ENCODE measurements at regions not wholly inside any gene's neighbourhood (a gene's known extent, or its start where the extent isn't known, plus 50 kb on each side); places are given as distances from the start of the nearest gene placed in this dataset.

DNA sequence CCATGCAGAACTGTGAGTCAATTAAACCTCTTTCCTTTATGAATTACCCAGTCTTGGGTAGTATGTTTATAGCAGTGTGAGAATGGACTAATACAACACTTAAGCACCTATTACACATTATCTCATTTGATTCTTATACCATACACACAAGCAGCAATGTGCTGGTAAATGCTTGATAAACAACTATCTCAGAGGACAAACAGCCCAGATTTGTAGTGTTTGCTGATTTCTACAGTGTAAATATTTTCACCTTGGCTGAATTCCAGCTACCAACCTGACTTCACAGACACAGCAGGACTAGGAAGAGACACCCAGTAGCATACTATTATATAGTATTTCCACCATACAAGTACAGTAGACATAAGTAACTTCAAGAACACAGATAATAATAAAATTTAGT, 406.5 kb upstream of the CNKSR2 start:
- no peak overlapping the region for H3K27ac Mint-ChIP-seq
- peaks cover 0 to 4% of the 10 kb centered on the region in 2 donors for H3K27me3 Mint-ChIP-seq
- H3K27me3 ChIP-seq (replicated peaks in 1 of 2; ENCODE audit: control insufficient read depth in 2 of 2, extremely low read depth in 1 of 2, insufficient read depth in 2 of 2, low read length in 1 of 2) = no peaks in the 10 kb centered on the region
- H3K9me3 ChIP-seq = no peaks in the 10 kb centered on the region
- no peak overlapping the region for H3K4me3 Mint-ChIP-seq
- H3K9me3 Mint-ChIP-seq = peaks cover 0 to 10% (median 7%) of the 10 kb centered on the region in 3 donors
- no peaks in the 10 kb centered on the region for H3K4me1 ChIP-seq (ENCODE audit: control insufficient read depth in 1 of 2, extremely low read depth in 1 of 2, insufficient read depth in 2 of 2, low read length in 2 of 2)
- H3K4me1 Mint-ChIP-seq = no peaks in the 10 kb centered on the region
- ATAC-seq (replicated peaks in 1 of 4) (no peak), DNase-seq (no peak)
- ChIA-PET POLR2A (no interaction called here), CTCF (no interaction called here)
- H3K36me3 ChIP-seq (ENCODE audit: control insufficient read depth in 2 of 2, extremely low read depth in 1 of 2, insufficient read depth in 1 of 2, low read length in 1 of 2) = no peaks in the 10 kb centered on the region
- H3K27ac ChIP-seq (ENCODE audit: low read length) = no peak overlapping the region
- no peaks in the 10 kb centered on the region for H3K36me3 Mint-ChIP-seq
- no peak overlapping the region for H3K4me3 ChIP-seq (ENCODE audit: control insufficient read depth in 1 of 2, extremely low read depth in 1 of 2, low read length in 1 of 2)

DNA sequence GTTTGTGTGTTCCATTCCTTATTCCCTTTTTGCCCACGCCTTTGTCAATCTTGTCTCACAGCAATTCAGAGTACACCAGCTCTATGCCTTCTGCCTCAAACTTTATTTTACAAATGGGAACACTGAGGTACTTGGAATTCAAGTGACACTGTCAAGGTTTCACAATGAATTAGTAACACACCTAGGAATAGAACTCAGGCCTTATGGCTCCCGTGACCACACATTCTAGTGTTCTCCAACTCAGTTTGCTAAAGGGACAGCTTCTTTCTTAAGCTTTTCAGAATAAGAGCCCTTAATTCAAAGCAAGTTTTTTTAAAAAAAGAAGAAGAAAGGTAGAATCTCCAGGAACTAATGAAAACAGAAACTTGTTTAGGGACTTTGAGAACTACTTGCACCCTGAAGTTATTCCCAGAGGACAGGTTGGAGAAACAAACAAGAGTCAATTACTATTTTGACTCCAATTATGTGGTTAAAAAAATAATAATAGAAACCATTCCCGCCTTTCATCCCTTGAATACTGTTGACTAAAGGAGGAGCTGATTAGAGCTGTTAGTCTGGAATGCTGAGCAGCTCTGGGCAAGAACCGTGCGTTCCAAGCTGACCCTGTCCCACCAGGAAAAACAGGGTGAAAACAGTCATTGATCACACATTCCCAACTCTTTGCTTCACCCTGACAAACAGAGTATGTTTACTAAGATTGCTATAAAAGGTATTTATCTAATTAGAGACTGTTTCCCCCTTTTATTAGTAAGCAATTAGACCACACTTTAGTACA, 408.8 kb upstream of the CNKSR2 start:
- POLR2A ChIA-PET = no interaction called here
- H3K4me3 ChIP-seq (ENCODE audit: control insufficient read depth in 1 of 2, extremely low read depth in 1 of 2, low read length in 1 of 2) = no peak overlapping the region

DNA sequence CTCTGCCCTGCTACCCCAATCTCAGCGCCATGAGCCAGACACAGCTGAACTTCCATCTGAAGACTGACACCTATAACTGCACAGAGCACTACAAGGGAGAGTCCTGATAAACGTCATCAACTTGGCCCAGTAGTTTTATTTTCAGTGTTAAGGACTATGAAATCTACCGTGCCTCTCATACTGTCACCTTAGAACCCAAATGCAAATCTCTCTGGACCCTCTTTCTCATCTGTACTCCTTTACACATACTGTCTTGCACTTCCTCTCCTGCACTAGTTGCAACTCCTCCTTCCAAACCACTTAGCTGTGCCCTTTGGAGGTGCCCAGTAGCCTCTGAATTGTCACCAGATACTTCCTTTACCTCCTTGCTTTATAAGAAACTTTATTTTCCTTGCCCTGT, 420.2 kb upstream of the CNKSR2 start:
- Histone ChIP-seq H3K27me3 (replicated peaks in 1 of 2; ENCODE audit: control insufficient read depth in 2 of 2, extremely low read depth in 1 of 2, insufficient read depth in 2 of 2, low read length in 1 of 2) (no peaks in the 10 kb centered on the region), H3K36me3 (ENCODE audit: control insufficient read depth in 2 of 2, extremely low read depth in 1 of 2, insufficient read depth in 1 of 2, low read length in 1 of 2) (no peaks in the 10 kb centered on the region), H3K9me3 (no peaks in the 10 kb centered on the region), H3K4me3 (ENCODE audit: control insufficient read depth in 1 of 2, extremely low read depth in 1 of 2, low read length in 1 of 2) (no peak overlapping the region), H3K27ac (ENCODE audit: low read length) (no peak overlapping the region), H3K4me1 (ENCODE audit: control insufficient read depth in 1 of 2, extremely low read depth in 1 of 2, insufficient read depth in 2 of 2, low read length in 2 of 2) (no peaks in the 10 kb centered on the region)
- Mint-ChIP-seq H3K27me3 (peaks cover 0 to 9% of the 10 kb centered on the region in 2 donors), H3K27ac (no peak overlapping the region), H3K4me3 (no peak overlapping the region), H3K36me3 (no peaks in the 10 kb centered on the region), H3K9me3 (no peaks in the 10 kb centered on the region), H3K4me1 (no peaks in the 10 kb centered on the region)
- ATAC-seq (replicated peaks in 1 of 4) (no peak), DNase-seq (no peak)
- CTCF ChIA-PET = no interaction called here
- WGBS (ENCODE audit: insufficient coverage) = no CpG with 5 or more reads among the region's 3 CpGs
- POLR2A ChIA-PET = no interaction called here

More for the DNA sequence above, 408.8 kb upstream of the CNKSR2 start:
- Mint-ChIP-seq H3K27me3 (peaks cover 0 to 4% of the 10 kb centered on the region in 2 donors), H3K4me3 (no peak overlapping the region), H3K36me3 (no peaks in the 10 kb centered on the region), H3K27ac (no peak overlapping the region), H3K4me1 (no peaks in the 10 kb centered on the region), H3K9me3 (peaks cover 0 to 10% (median 7%) of the 10 kb centered on the region in 3 donors)
- Histone ChIP-seq H3K27me3 (replicated peaks in 1 of 2; ENCODE audit: control insufficient read depth in 2 of 2, extremely low read depth in 1 of 2, insufficient read depth in 2 of 2, low read length in 1 of 2) (no peaks in the 10 kb centered on the region), H3K36me3 (ENCODE audit: control insufficient read depth in 2 of 2, extremely low read depth in 1 of 2, insufficient read depth in 1 of 2, low read length in 1 of 2) (no peaks in the 10 kb centered on the region), H3K4me1 (ENCODE audit: control insufficient read depth in 1 of 2, extremely low read depth in 1 of 2, insufficient read depth in 2 of 2, low read length in 2 of 2) (no peaks in the 10 kb centered on the region), H3K9me3 (no peaks in the 10 kb centered on the region), H3K27ac (ENCODE audit: low read length) (no peak overlapping the region)
- no peak for ATAC-seq (replicated peaks in 1 of 4)
- no peak for DNase-seq
- CTCF ChIA-PET = no interaction called here
- no CpG with 5 or more reads among the region's 5 CpGs for WGBS (ENCODE audit: insufficient coverage)

DNA sequence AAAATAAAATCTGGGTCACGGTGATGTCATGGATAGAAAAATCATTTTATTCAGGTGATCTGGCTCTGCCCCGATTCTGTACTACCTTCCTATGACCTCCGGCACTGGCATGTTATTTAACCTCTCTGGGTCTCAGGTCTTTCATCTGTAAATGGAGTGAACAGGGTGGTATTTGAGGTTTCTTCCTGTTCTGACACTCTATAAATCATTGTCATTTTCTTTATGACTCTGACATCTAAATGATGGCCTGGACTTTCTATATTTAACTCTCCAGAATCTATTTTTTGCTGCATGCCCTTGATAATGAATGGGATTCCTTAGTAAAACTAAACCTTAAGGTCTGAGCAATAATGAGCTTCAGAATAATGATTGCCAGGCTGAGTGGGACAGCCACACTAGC, 422.0 kb upstream of the CNKSR2 start:
- no peaks in the 10 kb centered on the region for H3K9me3 ChIP-seq
- no peaks in the 10 kb centered on the region for H3K4me1 ChIP-seq (ENCODE audit: control insufficient read depth in 1 of 2, extremely low read depth in 1 of 2, insufficient read depth in 2 of 2, low read length in 2 of 2)
- H3K4me3 Mint-ChIP-seq = no peak overlapping the region
- no peaks in the 10 kb centered on the region for H3K9me3 Mint-ChIP-seq
- H3K27me3 ChIP-seq (replicated peaks in 1 of 2; ENCODE audit: control insufficient read depth in 2 of 2, extremely low read depth in 1 of 2, insufficient read depth in 2 of 2, low read length in 1 of 2) = no peaks in the 10 kb centered on the region
- no peaks in the 10 kb centered on the region for H3K36me3 ChIP-seq (ENCODE audit: control insufficient read depth in 2 of 2, extremely low read depth in 1 of 2, insufficient read depth in 1 of 2, low read length in 1 of 2)
- no peak for DNase-seq
- WGBS (ENCODE audit: insufficient coverage) = no CpG with 5 or more reads among the region's 3 CpGs
- no peaks in the 10 kb centered on the region for H3K36me3 Mint-ChIP-seq
- ATAC-seq (replicated peaks in 1 of 4) = no peak
- no peak overlapping the region for H3K27ac Mint-ChIP-seq
- no peak overlapping the region for H3K27ac ChIP-seq (ENCODE audit: low read length)
- H3K27me3 Mint-ChIP-seq = peaks cover 0 to 9% of the 10 kb centered on the region in 2 donors
- H3K4me1 Mint-ChIP-seq = peaks cover 0 to 4% (median 0%) of the 10 kb centered on the region in 3 donors
- no peak overlapping the region for H3K4me3 ChIP-seq (ENCODE audit: control insufficient read depth in 1 of 2, extremely low read depth in 1 of 2, low read length in 1 of 2)
- POLR2A ChIA-PET = no interaction called here
- CTCF ChIA-PET = no interaction called here

DNA sequence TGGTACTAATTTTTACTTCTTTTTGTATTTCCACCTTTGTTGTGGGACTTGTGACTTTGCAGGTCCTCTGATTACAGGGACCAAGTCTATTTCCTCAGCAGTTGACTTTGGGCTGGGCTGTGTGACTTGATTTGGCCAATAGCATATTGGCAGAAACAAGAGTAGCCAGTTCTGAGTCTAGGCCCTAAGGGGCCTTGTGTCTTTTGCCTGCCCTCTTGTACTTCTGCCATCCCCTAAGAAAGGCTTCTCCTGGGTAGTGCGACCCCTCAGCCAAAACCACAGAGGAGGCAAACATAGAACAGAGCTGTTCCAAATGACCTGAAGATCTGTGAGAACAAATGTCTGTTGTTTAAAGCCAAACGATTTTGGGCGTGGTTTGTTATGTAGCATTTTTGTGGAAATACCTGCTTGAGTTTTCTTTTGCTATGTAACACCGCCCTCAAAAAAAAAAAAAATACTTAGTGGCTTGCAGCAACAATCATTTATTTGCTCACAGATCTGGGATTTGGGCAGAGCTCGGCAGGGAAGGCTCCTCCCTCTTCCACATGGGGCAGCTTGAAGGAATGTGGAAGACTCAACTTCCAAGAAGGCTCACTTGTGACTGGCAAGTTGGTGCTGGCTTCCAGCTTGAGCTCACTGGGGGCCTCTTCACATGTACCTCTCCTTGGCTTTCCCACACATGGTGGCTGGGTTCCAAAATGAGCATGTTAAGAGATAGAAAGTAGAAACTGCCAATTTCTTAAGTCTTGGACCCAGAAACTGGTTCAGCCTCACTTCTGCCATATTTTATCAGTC, 423.0 kb upstream of the CNKSR2 start:
- ATAC-seq (replicated peaks in 1 of 4) = no peak
- Histone ChIP-seq H3K27me3 (replicated peaks in 1 of 2; ENCODE audit: control insufficient read depth in 2 of 2, extremely low read depth in 1 of 2, insufficient read depth in 2 of 2, low read length in 1 of 2) (no peaks in the 10 kb centered on the region), H3K27ac (ENCODE audit: low read length) (no peak overlapping the region), H3K4me3 (ENCODE audit: control insufficient read depth in 1 of 2, extremely low read depth in 1 of 2, low read length in 1 of 2) (no peak overlapping the region), H3K36me3 (ENCODE audit: control insufficient read depth in 2 of 2, extremely low read depth in 1 of 2, insufficient read depth in 1 of 2, low read length in 1 of 2) (no peaks in the 10 kb centered on the region), H3K4me1 (ENCODE audit: control insufficient read depth in 1 of 2, extremely low read depth in 1 of 2, insufficient read depth in 2 of 2, low read length in 2 of 2) (no peaks in the 10 kb centered on the region), H3K9me3 (no peaks in the 10 kb centered on the region)
- POLR2A ChIA-PET = interaction anchor here in 1 of 2 donors (0.6 kb wide), 1 partner anchor 9 kb away, joined by 5 read pairs; no protein-coding TSS in a partner anchor
- DNase-seq = no peak
- no CpG with 5 or more reads among the region's 5 CpGs for WGBS (ENCODE audit: insufficient coverage)
- Mint-ChIP-seq H3K27ac (no peak overlapping the region), H3K36me3 (no peaks in the 10 kb centered on the region), H3K4me3 (no peak overlapping the region), H3K4me1 (peaks cover 0 to 7% (median 0%) of the 10 kb centered on the region in 3 donors), H3K9me3 (no peaks in the 10 kb centered on the region), H3K27me3 (peaks cover 0 to 10% of the 10 kb centered on the region in 2 donors)
- CTCF ChIA-PET = interaction anchor here in 1 of 2 donors (0.6 kb wide), 1 partner anchor 531 kb away, joined by 10 read pairs; no protein-coding TSS in a partner anchor

DNA sequence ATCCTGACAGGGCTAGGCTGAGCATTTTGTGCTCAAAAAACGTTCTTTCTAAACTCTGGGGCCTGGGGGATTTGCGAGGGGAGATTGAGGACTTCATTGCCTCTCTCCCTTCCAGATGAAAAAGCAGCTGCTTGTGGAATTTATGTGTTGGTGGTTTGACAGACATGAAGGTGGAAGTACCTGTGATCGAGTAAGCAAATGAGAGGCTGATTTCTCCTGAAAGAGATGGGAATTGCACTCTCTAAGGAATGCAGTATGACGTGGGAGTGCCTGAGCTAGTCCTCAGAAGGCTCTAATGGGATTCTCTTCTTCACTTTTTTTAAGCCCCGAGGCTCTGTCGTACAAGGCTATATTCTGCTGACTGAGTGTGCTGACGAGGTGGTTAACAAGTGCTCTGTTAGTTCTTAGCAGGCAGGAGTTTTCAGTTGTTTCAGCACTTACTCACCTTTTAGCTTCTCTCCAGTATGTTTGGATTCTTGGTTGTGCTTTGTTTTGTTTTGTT, 426.8 kb upstream of the CNKSR2 start:
- ATAC-seq (replicated peaks in 1 of 4) (no peak), DNase-seq (no peak)
- H3K4me1 Mint-ChIP-seq = peaks cover 0 to 7% (median 0%) of the 10 kb centered on the region in 3 donors
- H3K9me3 Mint-ChIP-seq = peaks cover 0 to 2% (median 0%) of the 10 kb centered on the region in 3 donors
- no peaks in the 10 kb centered on the region for H3K36me3 ChIP-seq (ENCODE audit: control insufficient read depth in 2 of 2, extremely low read depth in 1 of 2, insufficient read depth in 1 of 2, low read length in 1 of 2)
- H3K4me3 ChIP-seq (ENCODE audit: control insufficient read depth in 1 of 2, extremely low read depth in 1 of 2, low read length in 1 of 2) = no peak overlapping the region
- CTCF ChIA-PET = no interaction called here
- no peaks in the 10 kb centered on the region for H3K27me3 ChIP-seq (replicated peaks in 1 of 2; ENCODE audit: control insufficient read depth in 2 of 2, extremely low read depth in 1 of 2, insufficient read depth in 2 of 2, low read length in 1 of 2)
- no peaks in the 10 kb centered on the region for H3K9me3 ChIP-seq
- H3K4me1 ChIP-seq (ENCODE audit: control insufficient read depth in 1 of 2, extremely low read depth in 1 of 2, insufficient read depth in 2 of 2, low read length in 2 of 2) = no peaks in the 10 kb centered on the region
- POLR2A ChIA-PET = no interaction called here
- H3K4me3 Mint-ChIP-seq = no peak overlapping the region
- H3K27ac ChIP-seq (ENCODE audit: low read length) = no peak overlapping the region
- H3K36me3 Mint-ChIP-seq = no peaks in the 10 kb centered on the region
- H3K27ac Mint-ChIP-seq = no peak overlapping the region
- H3K27me3 Mint-ChIP-seq = peaks cover 3 to 13% of the 10 kb centered on the region in 2 donors
- no CpG with 5 or more reads among the region's 7 CpGs for WGBS (ENCODE audit: insufficient coverage)

All from T-cell (primary cell).